Endothelial cell of umbilical vein (primary cell): ENCODE measurements at regions not wholly inside any gene's neighbourhood (a gene's known extent, or its start where the extent isn't known, plus 50 kb on each side); places are given as distances from the start of the nearest gene placed in this dataset.

Experiments used
- CTCF ChIP-seq, 2 donors: IDR thresholded peaks; 1 replicate in 1 of 2; 2 replicates in 1 of 2; pipeline ENCODE4 v1.5.1; 2011; ENCODE audit warnings: low read length in 2 of 2, mild to moderate bottlenecking in 2 of 2, moderate library complexity in 2 of 2, control low read depth in 1 of 2, inconsistent platforms in 1 of 2, low read depth in 1 of 2; ENCODE audit not compliant: insufficient read depth in 1 of 2; ENCODE audit errors: extremely low read depth in 1 of 2
- EZH2 ChIP-seq: IDR thresholded peaks from 2 replicates; pipeline ENCODE4 v1.6.1; 2012; ENCODE audit warnings: borderline replicate concordance, low read depth, mild to moderate bottlenecking, moderate library complexity, low read length, inconsistent platforms; ENCODE audit not compliant: severe bottlenecking
- FOS ChIP-seq: IDR thresholded peaks from 2 replicates; pipeline ENCODE4 v1.6.1; 2011; ENCODE audit warnings: mild to moderate bottlenecking, low read length, moderate library complexity, borderline replicate concordance; ENCODE audit not compliant: insufficient read depth
- MAX ChIP-seq: IDR thresholded peaks from 2 replicates; pipeline ENCODE4 v1.6.1; 2011; ENCODE audit not compliant: insufficient read depth, insufficient read length
- POLR2A ChIP-seq: IDR thresholded peaks from 2 replicates; pipeline ENCODE4 v1.6.1; 2012; ENCODE audit warnings: low read depth, mild to moderate bottlenecking, control low read depth, low read length
- POLR2AphosphoS5 ChIP-seq: IDR thresholded peaks from 2 replicates; pipeline ENCODE4 v1.6.1; 2012; ENCODE audit warnings: low read depth, mild to moderate bottlenecking, control low read depth, low read length, moderate library complexity; ENCODE audit not compliant: insufficient read depth

- TF ChIP-seq CTCF (IDR thresholded peaks at IDR 0.05; ENCODE audit: extremely low read depth in 1 of 2, insufficient read depth in 1 of 2, low read depth in 1 of 2, low read length in 2 of 2) = no peak
- no peak for TF ChIP-seq POLR2AphosphoS5
- no peak for TF ChIP-seq POLR2A
- TF ChIP-seq EZH2 = no peak
- no peak for TF ChIP-seq MAX
- TF ChIP-seq FOS = no peak
Measured at GRCh38 chr3:95705786-95706418, 1108.5 kb upstream of the EPHA6 start.
